GM12865 (cell line): ENCODE measurements at regions not wholly inside any gene's neighbourhood (a gene's known extent, or its start where the extent isn't known, plus 50 kb on each side); places are given as distances from the start of the nearest gene placed in this dataset.
"Not testable (repeated sequence)": the region's sequence is repeated elsewhere in the genome, so short reads cannot be mapped to it uniquely, and the experiment has no call there.

Experiments
- DNase-seq: peaks from one replicate; pipeline ENCODE4 v3.0.0; 2010; ENCODE audit warnings: low read depth
- H3K4me3 ChIP-seq: 2 replicates; pipeline ENCODE4 v1.5.1; 2011; ENCODE audit warnings: mild to moderate bottlenecking, low read depth, low read length, control low read depth
- CTCF ChIP-seq: IDR thresholded peaks from 2 replicates; pipeline ENCODE4 v1.5.1; 2011; ENCODE audit warnings: low read length, control low read depth, low read depth, inconsistent platforms; ENCODE audit not compliant: insufficient read depth; ENCODE audit errors: missing control alignments

GRCh38 chr5:18455521-18455920 is 821.3 kb downstream of the TAF11L14 start:
- no peak for DNase-seq
- H3K4me3 ChIP-seq: no peak overlapping the region
- no peak for TF ChIP-seq CTCF

GRCh38 chr5:18457255-18457654 is 823.0 kb downstream of the TAF11L14 start:
- H3K4me3 ChIP-seq: no peak overlapping the region
- TF ChIP-seq CTCF: no peak
- no peak for DNase-seq

GRCh38 chr5:18461766-18462165 is 827.5 kb downstream of the TAF11L14 start:
- no peak for TF ChIP-seq CTCF
- no peak overlapping the region for H3K4me3 ChIP-seq
- DNase-seq: no peak

DNA sequence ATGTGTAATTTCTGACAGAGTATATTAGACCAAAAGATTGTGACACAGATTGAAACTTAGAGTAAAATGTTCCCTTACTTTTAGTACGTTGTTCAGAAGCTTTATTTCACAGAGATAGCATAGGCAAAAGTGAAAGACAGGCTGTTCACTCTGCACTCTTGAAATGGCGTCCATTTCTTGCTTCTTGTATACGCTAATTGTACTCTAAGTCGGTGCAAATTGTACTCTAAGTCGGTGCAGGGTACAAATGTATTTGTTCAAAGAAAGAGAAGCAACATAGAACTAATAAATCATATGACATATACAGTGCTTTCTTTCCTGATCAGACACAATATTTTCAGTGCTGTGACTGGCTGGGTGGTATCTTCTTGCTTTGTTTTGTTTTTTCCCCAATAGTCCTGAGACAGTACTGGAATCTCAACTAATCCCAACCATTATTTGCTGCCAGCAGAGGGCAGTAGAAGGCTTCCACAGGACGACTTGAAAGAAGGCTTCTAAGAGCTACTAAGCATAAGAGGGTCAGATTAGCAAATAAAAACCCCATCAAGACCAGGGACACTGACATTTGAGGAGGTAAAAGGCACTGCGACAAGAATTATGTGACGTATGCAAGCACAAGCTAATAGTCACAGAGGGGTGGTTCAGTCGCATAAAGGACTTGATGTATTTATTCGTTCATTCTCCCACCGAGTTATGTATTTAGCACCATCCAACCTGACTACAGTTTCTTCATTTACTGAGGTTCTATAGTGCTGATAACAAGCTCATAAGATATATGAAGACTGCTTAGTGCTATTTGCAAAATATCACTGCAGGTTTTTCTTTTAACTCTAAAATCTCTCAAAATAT is 831.8 kb downstream of the TAF11L14 start:
- TF ChIP-seq CTCF: peak; percentile 52
- H3K4me3 ChIP-seq: no peak overlapping the region
- DNase-seq: peak; percentile 54

GRCh38 chr5:18466731-18467130 is 832.5 kb downstream of the TAF11L14 start:
- H3K4me3 ChIP-seq: no peak overlapping the region
- DNase-seq: no peak
- no peak for TF ChIP-seq CTCF

DNA sequence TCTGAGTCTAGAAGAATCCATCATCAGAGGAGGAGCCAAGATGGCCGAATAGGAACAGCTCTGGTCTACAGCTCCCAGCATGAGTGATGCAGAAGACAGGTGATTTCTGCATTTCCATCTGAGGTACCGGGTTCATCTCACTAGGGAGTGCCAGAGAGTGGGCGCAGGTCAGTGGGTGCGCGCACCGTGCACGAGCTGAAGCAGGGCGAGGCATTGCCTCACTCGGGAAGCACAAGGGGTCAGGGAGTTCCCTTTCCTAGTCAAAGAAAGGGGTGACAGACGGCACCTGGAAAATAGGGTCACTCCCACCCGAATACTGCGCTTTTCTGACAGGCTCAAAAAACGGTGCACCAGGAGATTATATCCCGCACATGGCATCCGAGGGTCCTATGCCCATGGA is 837.5 kb downstream of the TAF11L14 start:
- not testable (repeated sequence) for DNase-seq, H3K4me3 ChIP-seq

GRCh38 chr5:18483451-18483850 is 849.2 kb downstream of the TAF11L14 start:
- TF ChIP-seq CTCF: no peak
- H3K4me3 ChIP-seq: no peak overlapping the region
- no peak for DNase-seq
